Breast epithelium (tissue), 3 donors: ENCODE measurements at regions not wholly inside any gene's neighbourhood (a gene's known extent, or its start where the extent isn't known, plus 50 kb on each side); places are given as distances from the start of the nearest gene placed in this dataset.

Experiments
- CTCF ChIP-seq, 3 donors: fragments of 450-650 bp; IDR thresholded peaks; one replicate each; pipeline ENCODE4 v1.5.1; 2016 to 2017; ENCODE audit warnings: antibody characterized with exemption in 3 of 3, mild to moderate bottlenecking in 3 of 3, moderate library complexity in 3 of 3
- POLR2A ChIP-seq: fragments of 450-650 bp; IDR thresholded peaks from one replicate; pipeline ENCODE4 v1.6.1; 2016; ENCODE audit warnings: antibody characterized with exemption, mild to moderate bottlenecking, moderate library complexity

DNA sequence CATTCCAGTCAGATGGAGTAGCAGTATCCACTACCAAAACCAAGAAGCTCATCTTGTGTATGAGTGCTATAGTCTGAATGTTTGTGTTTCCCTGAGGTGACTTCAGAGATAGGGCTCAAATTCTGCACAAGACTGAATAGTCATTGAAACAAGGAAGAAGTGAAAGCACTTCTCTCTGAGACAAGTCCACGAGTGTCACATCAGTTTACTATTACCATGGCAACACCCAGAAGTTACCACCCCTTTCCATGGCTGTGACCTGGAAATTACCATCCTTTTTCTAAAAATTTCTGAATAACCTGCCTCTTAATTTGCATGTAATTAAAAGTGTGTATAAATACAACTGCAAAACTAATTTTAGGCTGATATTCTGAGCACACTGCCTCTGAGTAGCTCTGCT is 682.1 kb upstream of the ADGRB3 start:
- TF ChIP-seq CTCF (IDR thresholded peaks at IDR 0.05) (no peak), POLR2A (no peak)
